ENCODE measurements at regions not wholly inside any gene's neighbourhood (a gene's known extent, or its start where the extent isn't known, plus 50 kb on each side); places are given as distances from the start of the nearest gene placed in this dataset.

DNA sequence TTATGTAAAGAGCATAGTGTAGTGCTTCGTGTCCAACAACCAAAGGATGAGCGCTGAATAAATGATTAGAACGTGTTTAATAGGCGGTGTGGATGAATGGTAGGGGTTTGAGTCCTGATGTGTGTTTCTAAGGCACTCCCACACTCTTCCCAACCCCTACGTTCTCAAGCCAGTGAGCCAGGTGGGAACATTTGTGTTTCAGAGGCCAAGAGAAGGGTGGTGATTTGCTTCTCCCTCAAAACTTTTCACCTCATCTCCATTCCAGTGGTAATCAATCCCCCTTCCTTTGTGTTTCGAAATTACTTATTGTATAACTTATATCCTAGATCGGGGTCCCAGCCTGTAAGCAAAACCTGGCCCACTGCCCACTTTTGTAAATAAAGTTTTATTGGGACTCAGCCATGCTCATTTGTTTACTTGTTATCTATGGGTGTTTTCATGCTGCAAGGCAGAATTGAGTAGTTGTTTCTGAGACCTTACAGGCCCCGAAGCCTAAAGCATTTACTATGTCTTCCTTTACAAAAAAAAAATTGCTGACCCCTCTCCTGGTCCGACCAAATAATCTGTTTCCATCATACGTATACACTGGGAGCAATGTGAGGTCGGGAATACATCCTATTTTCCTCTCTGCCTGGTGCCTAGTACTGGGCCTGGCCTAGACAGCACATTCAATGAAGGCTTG lies 150.8 kb upstream of the MYCN start:
- H3K4me3 ChIP-seq (replicated peaks; ENCODE audit: low read depth, low read length): no peak overlapping the region
- TF ChIP-seq, protein P1, sequence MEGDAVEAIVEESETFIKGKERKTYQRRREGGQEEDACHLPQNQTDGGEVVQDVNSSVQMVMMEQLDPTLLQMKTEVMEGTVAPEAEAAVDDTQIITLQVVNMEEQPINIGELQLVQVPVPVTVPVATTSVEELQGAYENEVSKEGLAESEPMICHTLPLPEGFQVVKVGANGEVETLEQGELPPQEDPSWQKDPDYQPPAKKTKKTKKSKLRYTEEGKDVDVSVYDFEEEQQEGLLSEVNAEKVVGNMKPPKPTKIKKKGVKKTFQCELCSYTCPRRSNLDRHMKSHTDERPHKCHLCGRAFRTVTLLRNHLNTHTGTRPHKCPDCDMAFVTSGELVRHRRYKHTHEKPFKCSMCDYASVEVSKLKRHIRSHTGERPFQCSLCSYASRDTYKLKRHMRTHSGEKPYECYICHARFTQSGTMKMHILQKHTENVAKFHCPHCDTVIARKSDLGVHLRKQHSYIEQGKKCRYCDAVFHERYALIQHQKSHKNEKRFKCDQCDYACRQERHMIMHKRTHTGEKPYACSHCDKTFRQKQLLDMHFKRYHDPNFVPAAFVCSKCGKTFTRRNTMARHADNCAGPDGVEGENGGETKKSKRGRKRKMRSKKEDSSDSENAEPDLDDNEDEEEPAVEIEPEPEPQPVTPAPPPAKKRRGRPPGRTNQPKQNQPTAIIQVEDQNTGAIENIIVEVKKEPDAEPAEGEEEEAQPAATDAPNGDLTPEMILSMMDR (IDR thresholded peaks at IDR 0.05; ENCODE audit: insufficient read depth, low read length, poor library complexity, severe bottlenecking): no peak
- no peak for DNase-seq (ENCODE audit: extremely low read depth, insufficient read length)
- H3K27me3 ChIP-seq (replicated peaks; ENCODE audit: control insufficient read depth, insufficient read depth, low read length): no peaks in the 10 kb centered on the region; the same call in 1 of the 2 replicates
- no peaks in the 10 kb centered on the region for H3K36me3 ChIP-seq (ENCODE audit: control insufficient read depth, insufficient read depth, low read length)

DNA sequence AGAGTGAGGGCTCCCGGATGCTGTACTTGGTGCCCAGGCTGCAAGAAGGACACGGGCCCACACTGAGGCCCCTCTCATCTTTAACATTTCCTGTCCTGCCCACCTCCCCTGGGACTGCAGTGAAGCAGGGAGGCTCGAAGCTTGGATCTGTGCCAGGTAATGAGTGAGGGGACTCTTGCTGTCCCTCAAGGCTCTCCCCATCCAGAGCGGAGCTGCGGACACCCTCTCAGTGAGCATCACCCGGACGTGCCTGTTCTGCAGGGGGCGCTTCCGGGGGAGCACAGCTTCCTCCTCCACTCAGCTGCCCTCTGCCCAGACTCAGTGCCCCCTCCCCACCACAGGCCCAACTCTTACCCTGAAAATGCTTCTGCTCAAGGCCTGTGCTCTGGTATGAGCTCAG lies 150.0 kb upstream of the MYCN start:
- Histone ChIP-seq H3K27me3 (replicated peaks; ENCODE audit: control insufficient read depth, insufficient read depth, low read length) (no peaks in the 10 kb centered on the region; the same call in 1 of the 2 replicates), H3K36me3 (ENCODE audit: control insufficient read depth, insufficient read depth, low read length) (no peaks in the 10 kb centered on the region), H3K4me3 (replicated peaks; ENCODE audit: low read depth, low read length) (no peak overlapping the region)
- DNase-seq (ENCODE audit: extremely low read depth, insufficient read length): no peak
- TF ChIP-seq, protein P1 (IDR thresholded peaks at IDR 0.05; ENCODE audit: insufficient read depth, low read length, poor library complexity, severe bottlenecking): no peak

DNA sequence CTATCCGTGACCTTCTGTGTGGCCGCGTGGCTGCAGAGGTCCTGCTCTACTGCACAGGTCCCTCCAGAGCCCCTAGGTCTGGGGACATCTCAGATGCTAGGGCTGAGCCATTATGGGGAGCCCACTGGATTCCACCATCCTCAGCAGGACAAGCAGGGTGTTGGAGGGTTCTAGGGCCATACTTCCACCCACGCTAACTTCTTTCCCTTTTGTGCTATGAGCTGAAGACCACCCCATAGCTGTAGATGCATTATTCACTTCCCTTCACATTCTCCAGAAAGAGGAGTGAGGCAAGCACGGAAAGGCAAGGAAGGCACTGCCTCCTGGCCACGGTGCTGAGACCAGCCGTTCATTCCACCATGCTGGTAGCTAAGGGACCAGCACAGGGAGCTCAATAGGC lies 149.5 kb upstream of the MYCN start:
- no peak for DNase-seq (ENCODE audit: extremely low read depth, insufficient read length)
- TF ChIP-seq, protein P1 (IDR thresholded peaks at IDR 0.05; ENCODE audit: insufficient read depth, low read length, poor library complexity, severe bottlenecking): no peak
- no peaks in the 10 kb centered on the region for H3K36me3 ChIP-seq (ENCODE audit: control insufficient read depth, insufficient read depth, low read length)
- H3K4me3 ChIP-seq (replicated peaks; ENCODE audit: low read depth, low read length): no peak overlapping the region
- H3K27me3 ChIP-seq (replicated peaks; ENCODE audit: control insufficient read depth, insufficient read depth, low read length): no peaks in the 10 kb centered on the region; the same call in 1 of the 2 replicates

DNA sequence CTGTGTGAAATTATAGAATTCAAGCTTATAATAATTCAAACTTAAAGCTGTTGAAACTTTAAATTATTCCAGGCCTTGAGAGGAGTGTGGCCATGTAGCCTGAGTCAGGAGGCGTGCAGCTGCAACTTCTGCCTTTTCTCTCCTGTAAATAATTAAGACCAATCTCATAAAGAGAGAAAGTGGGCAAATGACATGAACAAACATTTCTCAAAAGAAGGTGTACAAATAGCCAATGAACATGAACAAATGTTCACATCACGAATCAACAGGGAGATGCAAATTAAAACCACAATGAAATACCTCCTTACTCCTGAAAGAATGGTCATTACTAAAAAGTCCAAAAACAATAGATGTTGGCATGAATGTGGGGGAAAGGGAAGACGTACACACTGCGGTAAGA lies 149.1 kb upstream of the MYCN start:
- H3K36me3 ChIP-seq (ENCODE audit: control insufficient read depth, insufficient read depth, low read length): no peaks in the 10 kb centered on the region
- no peak for DNase-seq (ENCODE audit: extremely low read depth, insufficient read length)
- no peaks in the 10 kb centered on the region; the same call in 1 of the 2 replicates for H3K27me3 ChIP-seq (replicated peaks; ENCODE audit: control insufficient read depth, insufficient read depth, low read length)
- TF ChIP-seq, protein P1 (IDR thresholded peaks at IDR 0.05; ENCODE audit: insufficient read depth, low read length, poor library complexity, severe bottlenecking): no peak
- no peak overlapping the region for H3K4me3 ChIP-seq (replicated peaks; ENCODE audit: low read depth, low read length)

DNA sequence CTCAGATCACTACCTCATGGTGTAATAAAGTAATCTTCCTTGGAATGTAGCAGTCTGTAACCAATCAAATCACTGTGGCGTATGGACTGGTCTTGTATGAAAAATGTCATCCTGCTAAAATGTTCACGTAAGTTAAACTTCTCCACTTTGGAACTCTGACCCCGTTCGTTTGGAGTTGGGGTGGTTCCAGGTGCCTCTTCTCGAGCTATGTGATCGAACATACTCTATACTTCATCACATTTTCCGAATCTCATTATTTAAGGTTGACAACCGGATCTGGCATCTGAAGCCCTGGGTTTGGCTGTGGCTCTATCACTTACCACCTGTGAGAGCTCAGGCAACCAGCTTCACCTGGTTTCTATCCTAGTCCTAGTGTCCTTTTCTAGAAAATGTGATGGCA lies 148.0 kb upstream of the MYCN start:
- DNase-seq (ENCODE audit: extremely low read depth, insufficient read length): no peak
- TF ChIP-seq, protein P1 (IDR thresholded peaks at IDR 0.05; ENCODE audit: insufficient read depth, low read length, poor library complexity, severe bottlenecking): no peak

More for the DNA sequence above, 148.0 kb upstream of the MYCN start:
- H3K36me3 ChIP-seq (ENCODE audit: control insufficient read depth, insufficient read depth, low read length): no peaks in the 10 kb centered on the region
- H3K27me3 ChIP-seq (replicated peaks; ENCODE audit: control insufficient read depth, insufficient read depth, low read length): no peaks in the 10 kb centered on the region; the same call in 1 of the 2 replicates
- H3K4me3 ChIP-seq (replicated peaks; ENCODE audit: low read depth, low read length): no peak overlapping the region

Measured in GM06990 (cell line).